NCI-H146 (cell line): ENCODE measurements at regions not wholly inside any gene's neighbourhood (a gene's known extent, or its start where the extent isn't known, plus 50 kb on each side); places are given as distances from the start of the nearest gene placed in this dataset.
"Not testable (repeated sequence)": the region's sequence is repeated elsewhere in the genome, so short reads cannot be mapped to it uniquely, and the experiment has no call there.

Experiments
- DNase-seq: peaks from one replicate; lab custom pipeline; 2025; lab: John Stamatoyannopoulos, UW

DNA sequence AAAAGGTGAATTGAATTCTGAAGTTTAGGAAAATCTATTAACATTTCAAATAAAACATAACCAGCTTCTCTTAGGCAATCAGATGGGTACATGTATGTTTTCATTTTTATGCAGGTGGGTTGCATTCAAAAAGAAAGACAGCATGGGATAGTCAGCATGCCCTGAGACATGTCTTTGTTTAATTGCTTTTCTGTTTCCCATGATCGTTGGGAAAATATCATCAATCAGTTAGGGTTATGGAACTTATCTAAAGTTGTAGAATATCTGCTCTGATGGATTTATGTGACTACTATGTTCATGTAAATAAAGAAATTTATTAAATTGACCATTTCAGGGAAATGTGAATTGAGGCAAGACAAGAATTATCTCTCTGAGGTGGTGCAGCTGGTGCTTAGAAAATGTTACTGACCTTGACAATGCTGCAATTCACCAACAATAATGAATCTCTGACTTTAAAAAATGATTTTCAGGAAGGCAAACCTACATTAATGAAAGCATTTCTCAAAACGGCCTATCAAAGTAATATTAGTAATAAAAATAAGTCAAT is 112.7 kb downstream of the RFPL4B start:
- DNase-seq = no peak

DNA sequence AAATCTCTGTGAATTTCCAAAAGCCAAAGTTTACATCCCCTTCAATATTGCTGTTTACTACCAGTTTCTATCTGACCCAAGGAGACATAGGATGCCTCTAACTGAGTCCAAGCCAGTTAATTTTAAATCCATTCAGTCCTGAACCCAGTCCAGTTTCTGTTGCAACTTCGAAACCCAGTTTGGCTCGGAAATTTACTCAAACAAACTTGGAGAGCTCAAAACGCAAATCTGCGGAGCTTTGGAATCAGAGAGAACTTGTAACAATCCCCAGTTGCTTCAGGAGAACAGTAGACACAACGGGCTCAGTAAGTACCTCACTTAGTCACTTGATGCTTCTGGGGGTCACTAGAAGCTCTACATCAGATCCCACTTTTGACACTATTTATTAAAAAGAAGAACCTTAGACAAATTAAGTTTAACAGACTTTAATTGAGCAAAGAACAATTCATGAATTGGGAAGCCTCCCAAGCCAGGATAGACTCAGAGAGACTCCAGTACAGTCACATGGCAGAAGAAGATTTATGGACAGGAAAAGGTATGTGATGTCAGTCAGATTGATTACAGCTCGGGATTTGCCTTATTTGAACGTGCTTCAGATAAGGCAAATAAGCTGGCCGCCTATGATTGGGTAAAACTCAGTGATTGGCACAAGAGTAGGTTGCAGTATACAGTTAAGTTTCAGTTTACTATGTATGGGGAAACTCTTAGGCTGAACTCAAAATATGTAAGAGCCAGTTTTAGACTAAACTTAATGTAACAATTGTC is 118.0 kb downstream of the RFPL4B start:
- no peak for DNase-seq

DNA sequence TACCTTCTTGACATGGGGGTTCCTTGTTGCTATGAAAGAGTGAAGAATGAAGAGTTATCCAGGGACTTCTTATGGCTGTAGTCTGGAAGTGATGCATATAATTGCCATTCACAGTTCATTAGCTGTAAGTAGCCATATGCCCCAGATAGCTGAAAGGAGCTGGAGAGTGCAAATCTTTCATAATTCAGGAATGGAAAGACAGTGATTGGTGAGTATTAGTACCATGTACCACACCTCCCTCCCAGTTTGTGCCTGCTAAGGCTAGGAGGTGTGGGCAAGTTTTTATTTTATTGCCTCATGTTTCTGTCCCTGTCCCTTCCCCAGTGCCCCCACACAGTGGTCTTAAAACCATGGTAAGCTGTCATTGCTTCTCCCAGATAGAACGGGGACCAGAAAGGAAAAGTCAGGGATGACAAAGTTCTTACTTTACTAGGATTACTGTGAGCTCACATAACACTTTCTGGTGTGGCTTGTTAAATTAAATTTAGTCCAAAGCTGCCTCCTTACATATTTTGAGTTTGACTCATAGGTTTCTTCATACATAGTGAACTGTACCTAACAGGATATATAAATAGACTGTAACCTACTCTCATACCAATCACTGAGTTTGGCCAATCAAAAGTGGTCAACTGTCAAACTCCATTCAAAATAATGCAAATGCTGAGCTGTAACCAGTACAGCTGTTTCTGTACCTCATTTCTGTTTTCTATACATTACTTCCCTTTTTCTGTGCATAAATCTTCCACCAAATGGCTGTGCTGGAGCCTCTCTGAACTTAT is 119.4 kb downstream of the RFPL4B start:
- no peak for DNase-seq

DNA sequence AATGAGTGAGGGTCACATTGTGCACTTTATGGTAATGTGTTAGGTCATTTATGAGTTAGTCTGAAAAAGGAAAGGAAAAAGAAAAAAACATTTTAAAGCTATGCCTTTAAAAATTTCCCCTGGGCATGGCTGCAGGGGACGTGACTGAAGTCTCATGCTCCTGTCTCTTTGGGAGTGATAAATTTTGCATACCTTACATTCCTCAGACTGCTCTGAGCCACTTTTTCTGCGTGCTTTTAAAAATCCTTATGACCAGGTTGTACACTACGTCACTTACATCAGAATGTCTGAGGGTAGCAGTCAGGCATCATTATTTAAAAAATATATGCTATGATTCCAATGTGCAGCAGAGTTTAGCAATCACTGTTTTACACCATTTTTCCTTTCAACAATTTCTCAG is 121.2 kb downstream of the RFPL4B start:
- DNase-seq = no peak

DNA sequence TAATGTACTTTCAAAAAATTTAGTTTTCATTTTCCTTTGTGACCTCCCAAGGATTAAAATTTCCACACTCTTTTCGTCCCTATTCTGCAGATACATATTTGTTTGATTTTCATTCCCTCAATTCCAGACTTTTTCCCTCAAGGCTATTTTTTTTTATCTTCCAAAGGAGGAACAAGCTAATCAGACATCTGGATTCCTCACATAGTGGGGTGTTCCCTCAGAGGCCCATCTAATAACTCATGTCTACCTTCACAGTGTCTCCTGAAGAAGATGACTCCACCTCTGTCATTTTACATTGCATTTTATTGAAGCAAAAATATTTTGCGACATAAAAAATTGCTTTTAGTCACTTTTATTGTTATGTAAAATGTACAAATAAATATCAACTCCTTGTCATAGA is 122.2 kb downstream of the RFPL4B start:
- DNase-seq = no peak

DNA sequence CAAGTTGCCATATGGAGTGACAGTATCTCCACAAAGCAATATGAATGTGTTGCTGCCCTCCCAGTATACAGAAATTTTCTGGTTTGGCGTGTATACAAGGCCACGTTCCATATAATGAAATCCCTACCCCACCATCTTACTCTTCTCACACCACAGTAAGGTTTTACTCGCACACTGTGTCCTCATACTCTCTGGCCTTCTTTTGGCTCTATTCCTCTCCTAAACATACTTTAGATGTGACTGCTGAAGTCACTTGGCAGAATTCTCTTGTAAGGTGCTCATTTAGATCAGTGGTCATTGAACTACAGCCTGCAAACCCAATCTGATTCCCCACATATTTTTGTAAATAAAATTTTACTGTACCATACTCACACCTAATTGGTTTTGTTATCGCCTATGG is 123.2 kb downstream of the RFPL4B start:
- no peak for DNase-seq

DNA sequence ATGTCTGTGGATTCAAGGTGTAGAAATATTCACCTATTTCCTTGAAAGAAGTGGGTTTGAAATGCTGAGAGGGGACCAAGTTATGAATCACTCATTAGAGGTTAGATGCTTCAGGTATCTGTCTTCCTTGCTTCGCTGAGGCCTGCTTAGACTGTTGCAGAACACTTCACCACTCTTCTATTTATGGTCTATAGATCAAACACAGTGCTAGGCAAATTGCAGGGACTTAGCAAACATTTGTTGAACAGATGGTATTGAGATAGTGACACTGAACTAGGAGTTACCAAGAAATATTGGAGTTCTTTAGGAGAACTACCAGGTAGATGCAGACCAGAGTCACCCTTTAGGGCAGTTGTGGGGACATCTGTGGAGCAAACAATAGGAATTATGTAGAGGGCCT is 123.8 kb downstream of the RFPL4B start:
- DNase-seq = no peak

DNA sequence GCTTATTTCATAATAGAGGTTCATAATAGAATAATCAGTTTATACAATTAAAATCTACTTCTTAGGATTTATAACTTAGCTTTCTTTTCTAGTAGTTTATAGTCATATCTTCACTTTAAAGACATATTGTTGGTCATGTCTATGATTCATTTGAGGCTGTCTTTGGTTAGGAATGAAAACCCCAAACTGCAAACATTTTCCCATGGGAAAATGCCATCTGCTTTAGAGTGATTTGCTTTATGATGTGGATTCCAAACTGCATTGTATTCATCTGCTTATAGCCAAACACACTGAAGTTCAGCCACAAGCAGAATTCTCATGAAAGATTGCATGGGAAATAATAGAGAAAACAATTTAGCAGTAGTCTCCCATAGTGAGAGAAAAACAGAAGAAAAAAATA is 128.0 kb downstream of the RFPL4B start:
- no peak for DNase-seq

DNA sequence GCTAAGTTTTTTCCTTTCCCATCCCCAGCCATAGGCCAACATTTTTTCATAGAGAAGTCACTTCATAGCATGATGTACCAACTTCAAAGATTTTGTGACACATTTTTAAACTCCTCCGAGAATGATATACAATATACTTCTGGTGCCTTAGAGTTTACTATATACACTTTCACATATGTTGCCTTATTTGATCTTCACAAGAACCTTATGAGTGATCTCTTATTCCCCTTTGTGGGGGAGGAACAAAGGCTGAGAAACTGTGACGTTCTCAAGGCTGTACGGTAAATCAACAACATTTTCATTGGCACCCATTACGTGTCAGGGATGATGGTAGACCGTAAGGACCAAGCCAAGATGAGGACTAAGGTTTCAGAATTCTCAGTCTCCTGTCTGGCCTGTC is 130.0 kb downstream of the RFPL4B start:
- DNase-seq = no peak

DNA sequence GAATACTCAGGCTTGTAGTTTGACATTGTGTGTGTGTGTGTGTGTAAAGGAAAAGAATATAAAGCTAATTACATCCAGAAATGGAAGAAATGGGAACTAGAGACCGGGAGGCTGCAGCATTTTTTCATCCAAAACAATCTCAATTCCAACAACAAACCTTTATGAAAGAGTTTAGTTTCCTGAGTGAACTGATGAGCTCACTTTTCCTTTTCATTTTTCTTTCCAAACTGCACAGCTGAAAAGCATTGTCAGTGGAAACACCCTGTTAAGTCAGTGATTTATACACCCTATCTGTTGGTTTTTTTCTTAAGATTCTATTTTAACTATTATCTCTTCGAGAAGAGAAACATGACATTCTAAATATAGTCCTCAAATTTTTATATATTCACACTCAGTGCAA is 130.9 kb downstream of the RFPL4B start:
- DNase-seq = no peak

DNA sequence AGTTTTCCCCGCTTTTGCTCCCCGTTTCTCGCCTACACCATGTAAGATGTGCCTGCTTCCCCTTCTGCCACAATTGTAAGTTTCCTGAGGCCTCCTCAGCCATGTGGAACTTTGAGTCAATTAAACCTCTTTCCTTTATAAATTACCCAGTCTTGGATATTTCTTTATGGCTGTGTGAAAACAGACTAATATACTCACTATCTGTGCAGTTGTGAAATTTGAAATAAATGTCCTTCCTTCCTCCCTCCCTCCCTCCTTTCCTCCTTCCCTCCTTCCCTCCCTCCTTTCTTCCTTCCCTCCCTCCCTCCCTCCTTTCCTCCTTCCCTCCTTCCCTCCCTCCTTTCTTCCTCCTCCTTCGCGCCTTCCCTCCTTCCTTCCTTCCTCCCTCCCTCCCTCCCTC is 132.8 kb downstream of the RFPL4B start:
- not testable (repeated sequence) for DNase-seq

DNA sequence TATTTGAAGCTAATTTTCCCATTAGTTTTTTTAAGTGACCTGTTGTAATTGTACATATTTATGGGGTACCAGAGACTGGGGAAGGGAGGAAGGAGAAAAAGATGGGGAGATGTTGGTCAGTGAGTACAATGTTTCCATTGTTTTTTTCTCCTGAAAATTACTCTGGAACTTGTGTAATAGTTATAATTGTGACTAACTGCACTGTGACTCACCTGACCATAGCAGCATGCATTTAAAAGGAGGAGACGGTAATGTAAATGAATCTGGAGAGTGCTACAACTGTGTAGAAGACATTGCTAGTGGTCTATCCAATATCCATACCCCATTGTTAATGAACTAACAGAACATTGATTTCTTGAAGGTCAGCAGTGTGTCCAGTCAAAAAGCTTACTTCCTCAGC is 133.4 kb downstream of the RFPL4B start:
- no peak for DNase-seq

DNA sequence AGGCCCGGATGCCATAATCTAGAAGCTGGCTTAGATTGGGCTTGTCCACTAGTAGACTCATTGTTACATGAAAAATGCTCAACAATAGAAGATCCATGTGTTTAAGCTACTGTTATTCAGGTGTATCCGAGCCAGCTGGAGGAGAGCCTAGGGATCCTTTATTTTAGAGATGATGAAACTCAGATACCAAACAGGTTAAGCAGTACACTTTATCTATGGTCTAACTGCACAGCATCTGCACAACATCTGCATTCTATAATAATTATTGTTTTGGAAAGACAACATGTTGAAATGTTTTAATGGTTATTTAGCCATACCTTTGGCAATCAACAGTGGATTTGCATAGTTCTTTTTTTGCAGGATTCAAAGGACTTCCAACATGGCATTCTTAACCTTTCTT is 134.1 kb downstream of the RFPL4B start:
- DNase-seq = no peak

DNA sequence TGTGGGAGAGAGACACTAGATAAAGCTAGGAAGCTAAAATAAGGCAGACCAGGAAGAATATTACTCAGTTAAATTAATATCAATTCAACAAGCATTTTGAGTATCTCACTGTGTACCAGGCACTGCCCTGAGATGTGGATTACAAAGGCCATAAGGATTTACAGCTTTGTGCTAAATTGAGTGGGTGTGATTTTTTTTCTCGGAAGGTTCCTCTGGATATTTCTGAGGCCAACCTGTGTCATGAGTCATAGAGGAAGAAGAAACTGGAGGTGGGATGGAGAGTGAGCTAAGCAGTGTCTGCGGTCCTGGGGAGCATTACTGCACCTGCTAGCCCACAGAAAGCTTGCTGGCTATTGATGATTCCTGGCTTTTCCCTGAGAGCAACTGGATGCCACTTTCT is 135.2 kb downstream of the RFPL4B start:
- no peak for DNase-seq

DNA sequence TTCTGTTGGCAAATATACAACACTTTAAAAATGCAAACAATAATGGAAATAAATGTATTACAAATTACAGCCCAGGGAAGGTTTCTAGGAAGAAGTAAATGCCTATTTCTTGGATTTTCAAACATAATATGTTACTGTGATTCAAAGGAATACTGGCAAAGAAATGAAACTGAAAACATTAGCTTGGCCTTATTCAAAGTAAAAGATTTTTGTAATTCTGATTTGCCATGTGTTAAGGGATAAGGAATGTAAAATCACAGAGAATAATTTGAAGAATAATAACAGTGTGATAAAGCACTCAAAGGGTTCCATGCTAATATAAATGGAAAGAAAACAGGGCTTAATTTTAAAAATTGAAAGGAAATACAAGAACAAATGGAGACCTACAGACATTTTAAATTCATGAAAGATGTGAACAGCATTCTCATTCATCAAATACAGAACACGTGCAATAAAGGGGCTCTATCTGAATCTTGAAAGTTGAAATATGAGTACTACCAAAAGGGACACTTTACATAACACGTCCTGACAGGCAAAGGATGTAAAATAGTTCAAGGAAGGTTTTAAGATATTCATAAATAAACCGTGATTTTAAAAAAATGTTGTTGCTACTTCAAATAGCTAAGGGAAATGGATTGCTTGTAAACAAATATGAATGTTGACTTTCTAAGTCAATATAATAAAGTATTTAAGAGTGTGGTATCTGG is 138.1 kb downstream of the RFPL4B start:
- DNase-seq = no peak

DNA sequence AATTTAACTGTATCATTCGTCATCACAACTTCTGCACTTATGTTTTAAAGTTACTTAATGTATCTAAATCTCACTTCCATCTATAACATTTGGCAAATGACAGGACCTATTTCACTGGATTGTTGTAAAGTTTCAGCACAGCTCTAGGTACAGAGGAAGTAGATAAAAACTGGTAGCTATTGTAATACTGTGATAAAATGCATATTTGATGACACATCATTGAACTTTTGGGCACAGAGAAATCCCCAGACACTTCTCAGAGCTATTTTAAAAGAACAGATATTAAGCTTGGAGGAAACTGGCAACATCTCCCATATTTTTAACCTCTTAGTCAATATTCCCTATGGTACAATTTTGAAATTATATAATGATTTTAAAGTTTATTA is 138.7 kb downstream of the RFPL4B start:
- DNase-seq = no peak

DNA sequence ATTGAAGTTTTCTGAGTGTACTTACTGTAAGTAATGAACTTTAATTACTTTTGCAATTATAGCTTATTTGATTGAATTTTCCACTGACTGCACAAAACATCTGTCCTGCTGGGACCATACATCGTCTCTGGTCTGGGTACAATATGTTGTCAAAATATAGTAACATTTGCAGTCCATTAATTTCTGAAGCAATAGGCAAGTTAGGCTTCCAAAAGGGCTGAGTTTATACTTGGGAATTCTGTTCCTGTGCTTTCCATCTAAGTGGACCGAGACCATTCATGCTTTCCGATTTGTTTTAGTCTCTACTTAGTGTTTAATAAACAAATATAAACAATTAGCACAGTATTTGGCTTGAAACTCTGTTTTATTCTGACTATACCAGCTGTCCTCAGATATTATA is 139.3 kb downstream of the RFPL4B start:
- no peak for DNase-seq

DNA sequence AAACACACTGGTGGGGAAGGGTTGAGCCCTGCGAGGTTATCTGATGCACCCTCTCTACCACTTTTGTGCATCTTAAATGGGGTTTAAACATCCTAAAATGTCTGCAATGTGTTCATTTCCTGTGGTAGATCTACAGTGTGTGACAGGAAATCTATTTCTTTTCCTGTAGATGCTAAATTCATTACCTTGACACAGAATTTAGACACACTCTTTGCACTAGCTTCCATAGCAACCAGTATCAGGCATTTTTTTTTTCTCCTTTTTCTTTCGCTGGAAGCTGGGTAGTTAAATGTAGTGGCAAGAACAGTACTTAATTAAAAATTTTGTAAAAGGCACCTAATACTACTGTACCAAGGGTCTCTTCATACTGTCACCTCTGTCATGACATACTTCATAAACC is 141.1 kb downstream of the RFPL4B start:
- DNase-seq = no peak

DNA sequence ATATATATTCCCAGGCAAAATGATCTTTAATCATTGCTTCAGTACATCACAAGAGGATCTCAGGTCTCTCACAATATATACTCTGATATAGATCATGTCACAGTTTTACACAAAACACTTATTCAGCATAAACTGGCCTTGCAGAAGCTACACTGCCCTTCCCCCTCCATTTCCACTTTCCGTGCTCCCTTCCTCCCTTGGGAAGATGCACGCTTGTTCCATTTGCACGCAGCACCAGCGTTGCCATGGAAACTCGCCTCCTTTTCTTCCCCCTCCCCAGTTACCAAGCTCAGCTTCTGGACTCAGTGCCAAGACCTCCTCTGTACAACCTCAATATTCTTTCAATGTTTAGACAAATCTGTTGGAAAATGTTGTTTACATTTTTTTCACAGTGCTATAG is 154.6 kb downstream of the RFPL4B start:
- peak; percentile 82 for DNase-seq

DNA sequence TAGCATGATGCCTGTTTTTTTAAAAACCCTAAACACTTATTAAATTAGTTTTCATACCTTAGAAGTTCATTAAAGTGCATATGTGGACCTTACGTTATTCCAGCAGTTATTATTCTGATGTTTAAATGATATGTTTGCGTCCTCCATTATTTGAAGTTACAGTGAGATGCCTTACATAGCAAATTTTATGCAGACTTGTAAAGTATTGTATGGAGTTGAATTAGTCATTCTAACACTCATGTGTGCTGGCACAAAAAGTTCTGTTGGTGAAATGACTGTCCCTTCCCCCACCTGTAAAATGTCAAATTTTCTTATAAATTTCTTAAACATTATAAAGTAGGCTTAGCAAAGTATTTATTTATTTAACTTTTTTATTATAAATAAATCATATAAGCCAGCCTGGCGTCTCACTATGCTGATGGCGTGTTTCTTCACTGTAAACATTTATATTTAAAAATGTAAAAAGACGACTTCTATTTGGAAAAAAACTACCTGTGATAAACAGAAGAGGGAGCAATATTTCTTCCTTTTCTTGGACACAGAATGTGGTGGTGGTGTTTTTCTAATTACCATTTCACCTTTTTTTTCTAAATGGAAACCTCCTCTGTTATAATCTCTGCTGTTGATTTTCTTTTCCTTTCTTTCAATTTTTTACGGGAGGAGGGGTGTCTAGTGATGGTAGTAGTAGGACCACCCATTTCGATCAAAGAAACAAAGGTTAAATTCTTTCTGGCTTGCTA is 155.4 kb downstream of the RFPL4B start:
- peak; percentile 32 for DNase-seq

DNA sequence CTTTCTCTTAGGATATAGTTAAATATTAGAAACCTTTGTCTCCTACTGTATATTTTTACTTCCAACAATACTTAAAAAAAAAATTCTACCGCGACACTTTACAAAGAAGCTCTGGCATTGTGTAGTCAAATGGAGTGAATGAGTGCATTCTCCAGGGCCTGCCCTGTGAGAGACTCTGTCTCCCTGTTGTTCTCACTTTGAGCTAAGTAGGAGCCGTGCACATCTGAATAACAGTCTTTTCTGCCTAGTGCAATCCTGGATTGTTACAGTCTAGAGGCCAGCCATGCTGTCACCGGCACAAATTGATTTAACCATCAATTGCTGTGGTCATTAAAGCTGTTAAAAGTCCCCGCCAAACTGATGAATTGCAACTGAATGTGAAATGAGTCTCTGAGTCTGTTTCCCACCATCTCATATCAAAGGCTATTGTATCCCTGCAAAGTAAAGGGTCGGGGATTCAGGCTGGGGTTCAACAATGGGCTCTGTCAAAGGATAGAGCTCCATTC is 156.0 kb downstream of the RFPL4B start:
- DNase-seq = peak; percentile 14

DNA sequence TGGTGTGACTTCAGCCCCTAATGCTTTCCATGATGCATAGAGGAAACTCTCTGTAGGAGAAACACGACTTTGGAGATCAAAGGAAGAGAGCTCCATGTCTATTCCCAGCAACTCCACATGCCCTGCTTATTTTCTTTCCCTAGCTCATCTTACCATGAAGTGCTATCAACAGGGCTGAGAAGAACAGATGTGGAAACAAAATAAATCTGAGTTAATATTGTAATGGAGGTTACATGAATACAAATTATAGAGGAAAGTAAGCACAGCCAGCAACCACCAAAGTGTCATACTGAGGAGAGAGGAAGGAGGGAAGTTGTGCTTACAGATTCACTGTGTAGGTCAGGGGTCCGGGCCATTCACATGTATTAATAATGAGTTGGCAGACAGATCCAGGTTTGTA is 157.5 kb downstream of the RFPL4B start:
- DNase-seq = no peak
